ENCODE measurements at regions not wholly inside any gene's neighbourhood (a gene's known extent, or its start where the extent isn't known, plus 50 kb on each side); places are given as distances from the start of the nearest gene placed in this dataset.

DNA sequence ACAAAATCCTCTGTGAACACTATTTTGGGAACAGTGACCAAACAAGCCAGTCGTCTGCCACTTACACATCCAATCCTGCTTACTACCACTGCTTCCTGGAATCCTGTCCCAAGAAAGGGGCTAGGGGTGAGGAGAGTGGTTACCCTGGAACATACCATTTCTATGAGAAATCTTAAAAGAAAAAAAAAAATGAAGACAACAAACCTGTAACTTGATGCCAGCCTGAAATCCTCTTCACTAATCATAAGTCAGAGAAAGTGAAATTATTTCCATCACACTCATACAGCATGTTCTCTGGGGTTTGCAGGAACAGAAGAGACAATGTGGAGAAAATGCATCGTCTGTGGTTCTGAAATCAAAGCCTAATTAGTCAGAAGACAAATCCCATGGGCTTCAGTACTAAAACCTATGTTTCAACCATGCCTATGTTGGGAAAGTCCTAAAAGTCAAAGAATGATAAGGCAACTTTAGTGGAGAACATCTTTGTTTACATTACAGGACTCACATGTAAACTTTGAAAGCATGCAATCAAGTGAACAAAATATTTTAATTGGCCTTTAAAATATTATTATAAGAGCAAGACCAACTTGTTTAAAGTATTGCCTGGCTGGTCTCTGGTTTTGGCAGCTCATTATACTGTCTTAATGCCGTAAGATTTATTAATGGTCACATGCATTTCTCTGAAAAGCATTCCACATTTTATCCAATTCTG is 220.7 kb downstream of the LTN1 start:
- no peaks in the 10 kb centered on the region for H3K27me3 ChIP-seq
- no peak for TF ChIP-seq Cebpa-rat (IDR thresholded peaks at IDR 0.05)
- H4K20me1 ChIP-seq, result no peaks in the 10 kb centered on the region
- no peak overlapping the region for H3K4me2 ChIP-seq
- peaks cover 4% of the 10 kb centered on the region for H3K9me3 ChIP-seq
- H3K4me1 ChIP-seq, result no peaks in the 10 kb centered on the region
- H3K36me3 ChIP-seq, result no peaks in the 10 kb centered on the region
- no peak overlapping the region for H3K27ac ChIP-seq
- H3K9ac ChIP-seq, result no peak overlapping the region
- H3K4me3 ChIP-seq, result no peak overlapping the region

DNA sequence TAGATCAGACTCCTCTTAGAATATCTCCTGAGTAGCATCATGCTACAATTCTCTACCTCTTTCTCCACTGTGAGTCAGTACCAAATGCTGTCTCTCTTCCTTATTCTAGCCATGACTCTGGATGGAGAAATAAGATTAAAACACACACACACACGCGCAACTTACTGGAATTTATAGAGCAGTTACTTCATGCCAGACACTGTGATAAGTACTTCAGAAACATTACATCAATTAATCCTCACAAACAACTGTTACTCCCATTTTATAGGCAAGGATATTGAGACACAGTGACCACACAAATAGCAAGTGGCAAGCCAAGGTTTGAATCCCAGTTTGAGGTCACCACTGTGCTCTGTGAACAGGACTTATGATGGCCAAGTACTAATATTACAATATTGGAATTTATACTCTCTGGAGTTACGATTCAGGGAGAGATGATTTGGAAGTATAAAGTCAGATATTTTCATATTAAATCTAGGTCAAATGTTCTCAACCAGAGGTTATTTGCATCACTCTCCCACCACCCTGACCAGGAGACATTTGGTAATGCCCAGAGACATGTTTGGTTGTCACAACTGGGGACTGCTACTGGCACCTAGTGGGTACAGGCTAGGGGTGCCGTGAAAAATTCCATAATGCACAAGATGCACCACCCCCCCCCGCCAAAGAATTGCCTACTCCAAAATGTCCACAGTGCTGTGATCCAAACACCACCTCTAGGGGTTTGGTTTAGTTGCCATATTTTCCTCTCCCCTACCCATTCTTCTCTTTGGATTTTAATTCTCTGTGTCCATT is 221.6 kb downstream of the LTN1 start:
- Histone ChIP-seq H3K27me3 (no peaks in the 10 kb centered on the region), H3K4me2 (no peak overlapping the region), H3K27ac (no peak overlapping the region), H3K9ac (no peak overlapping the region), H3K4me3 (no peak overlapping the region), H3K36me3 (no peaks in the 10 kb centered on the region), H3K9me3 (peaks cover 11% of the 10 kb centered on the region), H4K20me1 (no peaks in the 10 kb centered on the region), H3K4me1 (no peaks in the 10 kb centered on the region)
- no peak for TF ChIP-seq Cebpa-rat (IDR thresholded peaks at IDR 0.05)

DNA sequence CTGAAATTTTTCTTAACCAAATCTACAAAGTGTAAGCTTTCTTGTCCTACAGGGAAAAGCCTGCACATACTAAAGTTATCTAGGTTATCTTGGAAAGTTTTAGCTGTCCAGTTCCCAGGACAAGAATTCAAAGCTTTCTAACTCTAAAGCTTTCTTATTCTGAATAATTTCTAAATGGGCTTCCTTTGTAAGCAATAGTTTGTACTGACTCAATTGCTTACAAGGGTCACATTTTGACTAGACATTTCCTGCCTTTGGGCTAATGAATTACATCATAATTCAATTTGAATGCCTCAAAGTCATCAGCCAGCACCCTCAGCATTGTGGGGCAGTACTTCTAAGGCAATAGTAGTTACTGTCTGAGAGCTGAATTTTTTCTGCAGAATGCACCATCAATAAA is 223.0 kb downstream of the LTN1 start:
- no peak overlapping the region for H3K4me2 ChIP-seq
- no peak overlapping the region for H3K4me3 ChIP-seq
- no peak for TF ChIP-seq Cebpa-rat (IDR thresholded peaks at IDR 0.05)
- H3K4me1 ChIP-seq, result no peaks in the 10 kb centered on the region
- H3K9ac ChIP-seq, result no peak overlapping the region
- no peaks in the 10 kb centered on the region for H4K20me1 ChIP-seq
- H3K27me3 ChIP-seq, result no peaks in the 10 kb centered on the region
- H3K9me3 ChIP-seq, result peaks cover 14% of the 10 kb centered on the region
- H3K36me3 ChIP-seq, result no peaks in the 10 kb centered on the region
- no peak overlapping the region for H3K27ac ChIP-seq

DNA sequence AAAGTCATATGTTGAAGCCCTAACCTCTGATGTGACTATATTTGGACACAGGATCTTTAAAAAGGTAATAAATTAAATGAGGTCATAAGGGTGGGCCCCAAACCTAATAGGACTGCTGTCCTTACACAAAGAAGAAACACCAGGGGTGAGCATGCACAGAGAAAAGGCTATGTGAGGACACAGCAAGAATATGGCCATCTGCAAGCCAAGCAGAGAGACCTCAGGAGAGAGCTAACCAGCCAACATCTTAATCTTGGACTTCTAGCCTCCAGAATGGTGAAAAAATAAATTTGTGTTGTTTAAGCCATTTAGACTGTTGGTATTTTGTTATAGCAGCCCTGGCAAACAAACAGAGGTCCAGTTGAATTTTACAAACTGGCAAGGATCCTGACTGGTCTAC is 223.9 kb downstream of the LTN1 start:
- peaks cover 14% of the 10 kb centered on the region for H3K9me3 ChIP-seq
- no peak for TF ChIP-seq Cebpa-rat (IDR thresholded peaks at IDR 0.05)
- H4K20me1 ChIP-seq, result no peaks in the 10 kb centered on the region
- no peak overlapping the region for H3K4me2 ChIP-seq
- H3K36me3 ChIP-seq, result no peaks in the 10 kb centered on the region
- no peak overlapping the region for H3K27ac ChIP-seq
- H3K9ac ChIP-seq, result no peak overlapping the region
- no peaks in the 10 kb centered on the region for H3K4me1 ChIP-seq
- H3K4me3 ChIP-seq, result no peak overlapping the region
- H3K27me3 ChIP-seq, result no peaks in the 10 kb centered on the region

DNA sequence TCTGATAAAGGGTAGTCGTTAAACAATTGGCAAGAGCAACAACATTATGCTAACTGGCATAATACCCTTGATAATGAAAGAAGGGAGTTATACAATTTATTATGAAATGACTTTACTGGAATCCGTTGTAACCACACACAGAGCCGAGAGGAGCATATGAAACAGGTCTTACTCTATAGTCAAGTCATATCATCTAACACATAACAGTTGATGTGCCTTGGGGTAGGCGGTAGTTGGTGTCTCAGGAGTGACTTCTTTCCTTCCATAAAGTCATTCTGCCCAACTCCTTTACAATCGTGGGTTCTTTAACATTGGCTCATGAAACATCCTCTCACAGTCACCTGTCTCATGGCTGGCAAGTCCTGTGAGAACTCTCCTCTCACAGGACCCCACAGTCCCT is 225.2 kb downstream of the LTN1 start:
- Histone ChIP-seq H3K4me1 (peaks cover 6% of the 10 kb centered on the region), H3K9me3 (peaks cover 14% of the 10 kb centered on the region), H3K36me3 (no peaks in the 10 kb centered on the region), H3K4me3 (no peak overlapping the region), H3K27ac (no peak overlapping the region), H4K20me1 (no peaks in the 10 kb centered on the region), H3K9ac (no peak overlapping the region), H3K4me2 (no peak overlapping the region), H3K27me3 (no peaks in the 10 kb centered on the region)
- TF ChIP-seq Cebpa-rat (IDR thresholded peaks at IDR 0.05), result no peak

DNA sequence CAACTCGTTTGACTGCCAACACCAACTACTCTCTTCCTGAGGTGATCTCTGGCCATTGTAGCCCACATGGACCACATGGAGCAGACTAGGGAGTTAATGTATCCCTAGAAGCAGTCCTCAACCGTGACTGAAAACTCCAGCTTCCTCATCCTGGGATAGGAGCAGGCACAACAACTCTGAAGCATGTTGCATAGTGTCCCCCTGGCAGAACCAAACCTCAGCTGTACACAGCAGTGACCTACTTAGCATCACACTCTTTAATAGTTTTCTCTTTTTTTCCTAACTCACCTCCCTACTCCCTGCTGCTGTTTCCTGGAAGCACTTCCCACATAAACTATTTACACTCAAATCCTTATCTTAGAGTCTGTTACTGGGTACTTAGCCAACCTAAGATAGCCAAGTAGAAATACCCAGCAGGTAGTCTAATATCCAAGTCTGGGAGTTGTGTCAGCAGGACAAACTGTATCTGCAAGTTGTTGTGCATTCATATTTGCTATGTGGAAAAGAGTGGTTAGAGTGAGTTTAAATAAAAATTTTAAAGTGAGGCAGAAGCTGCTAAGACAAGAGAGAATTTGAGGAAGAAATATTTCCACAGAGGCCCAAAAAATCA is 228.8 kb downstream of the LTN1 start:
- Histone ChIP-seq H3K27ac (no peak overlapping the region), H3K36me3 (no peaks in the 10 kb centered on the region), H3K27me3 (no peaks in the 10 kb centered on the region), H3K9me3 (peaks cover 27% of the 10 kb centered on the region), H3K4me1 (peaks cover 6% of the 10 kb centered on the region), H4K20me1 (no peaks in the 10 kb centered on the region), H3K4me3 (no peak overlapping the region), H3K4me2 (no peak overlapping the region), H3K9ac (no peak overlapping the region)
- TF ChIP-seq Cebpa-rat (IDR thresholded peaks at IDR 0.05), result no peak

DNA sequence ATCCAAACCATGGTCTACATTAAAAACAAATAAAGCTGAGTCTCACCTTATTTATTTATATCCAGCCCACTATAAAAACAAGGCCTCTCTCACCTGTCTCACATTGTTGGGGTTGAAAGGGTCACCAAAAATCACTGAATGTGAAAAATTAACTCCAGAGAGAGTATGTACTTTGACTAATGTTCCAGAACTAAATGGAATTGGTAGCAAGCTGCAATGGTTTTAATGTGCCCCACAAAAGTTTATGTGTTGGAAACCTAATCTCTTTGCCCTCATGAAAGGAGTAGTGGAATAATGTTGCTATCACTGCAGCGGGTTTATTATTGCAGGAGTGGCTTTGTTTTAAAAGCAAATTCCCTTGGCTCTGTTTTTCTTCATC is 230.3 kb downstream of the LTN1 start:
- Histone ChIP-seq H3K36me3 (no peaks in the 10 kb centered on the region), H3K4me1 (peaks cover 6% of the 10 kb centered on the region), H3K27me3 (no peaks in the 10 kb centered on the region), H3K4me3 (no peak overlapping the region), H3K9ac (no peak overlapping the region), H4K20me1 (no peaks in the 10 kb centered on the region), H3K27ac (no peak overlapping the region), H3K9me3 (peaks cover 28% of the 10 kb centered on the region), H3K4me2 (no peak overlapping the region)
- TF ChIP-seq Cebpa-rat (IDR thresholded peaks at IDR 0.05), result no peak

DNA sequence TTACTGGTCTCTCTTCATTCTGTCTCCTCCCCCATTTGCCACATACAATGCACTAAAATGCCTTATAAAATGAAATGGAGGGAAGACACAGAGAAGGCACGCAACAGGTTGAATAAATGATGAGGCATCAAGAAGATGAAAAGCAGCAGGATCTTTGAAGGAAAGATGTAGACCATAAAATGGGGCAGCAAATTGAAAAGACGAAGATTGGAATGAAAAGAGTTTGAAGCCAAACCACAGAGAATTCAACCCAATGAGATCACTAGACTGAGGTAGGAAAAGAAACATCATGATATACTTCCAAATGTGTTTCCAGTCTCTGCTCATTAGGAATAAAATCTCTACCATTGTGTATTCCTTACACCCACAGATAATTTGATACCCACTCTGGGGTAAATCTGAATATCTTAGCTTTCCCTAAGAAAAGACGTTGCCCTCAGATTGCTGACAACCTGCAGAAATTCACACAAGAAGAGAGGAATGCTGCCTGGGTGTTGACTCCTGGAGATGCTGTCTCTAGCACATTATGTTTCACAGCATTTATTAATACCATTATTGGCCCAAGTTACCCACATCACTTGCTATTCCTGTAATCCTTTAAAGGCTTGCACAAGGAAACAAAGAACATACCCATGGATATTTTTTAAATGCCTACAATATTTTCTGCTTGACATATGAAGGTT is 230.9 kb downstream of the LTN1 start:
- no peak for TF ChIP-seq Cebpa-rat (IDR thresholded peaks at IDR 0.05)
- H3K27me3 ChIP-seq, result no peaks in the 10 kb centered on the region
- no peaks in the 10 kb centered on the region for H4K20me1 ChIP-seq
- no peak overlapping the region for H3K27ac ChIP-seq
- H3K4me2 ChIP-seq, result no peak overlapping the region
- no peaks in the 10 kb centered on the region for H3K36me3 ChIP-seq
- H3K9ac ChIP-seq, result no peak overlapping the region
- H3K4me1 ChIP-seq, result peaks cover 6% of the 10 kb centered on the region
- peaks cover 23% of the 10 kb centered on the region for H3K9me3 ChIP-seq
- H3K4me3 ChIP-seq, result no peak overlapping the region

DNA sequence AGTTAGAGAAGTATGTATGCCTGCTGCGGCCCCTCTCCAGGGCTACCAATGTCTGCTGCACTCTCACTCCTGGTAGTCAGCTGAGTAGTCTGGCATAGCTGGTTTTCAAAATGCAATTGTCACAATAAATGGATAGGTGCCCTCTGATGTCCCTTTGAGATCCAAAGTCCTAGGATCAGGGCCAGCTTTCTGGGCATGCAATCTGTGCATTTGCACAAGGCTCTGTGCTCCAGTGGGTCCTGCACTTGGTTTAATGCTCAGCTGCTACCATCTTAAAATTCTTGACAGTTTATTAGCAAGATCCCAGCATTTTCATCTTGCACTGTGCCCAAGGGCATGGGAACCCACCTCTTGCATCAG is 233.8 kb downstream of the LTN1 start:
- H3K36me3 ChIP-seq, result no peaks in the 10 kb centered on the region
- H3K9me3 ChIP-seq, result peaks cover 14% of the 10 kb centered on the region
- peaks cover 6% of the 10 kb centered on the region for H3K4me1 ChIP-seq
- no peak overlapping the region for H3K27ac ChIP-seq
- H3K4me2 ChIP-seq, result no peak overlapping the region
- H3K9ac ChIP-seq, result no peak overlapping the region
- no peak overlapping the region for H3K4me3 ChIP-seq
- no peaks in the 10 kb centered on the region for H3K27me3 ChIP-seq
- no peaks in the 10 kb centered on the region for H4K20me1 ChIP-seq
- TF ChIP-seq Cebpa-rat (IDR thresholded peaks at IDR 0.05), result no peak

All from BLaER1 (cell line).